B cell (primary cell): ENCODE measurements at regions not wholly inside any gene's neighbourhood (a gene's known extent, or its start where the extent isn't known, plus 50 kb on each side); places are given as distances from the start of the nearest gene placed in this dataset.

ENCODE experiments used
- ATAC-seq: fragments of 200-7000 bp; cut with Tn5 transposase; one replicate; pipeline ENCODE4 v1.10.0; 2021; ENCODE audit warnings: low read depth, mild to moderate bottlenecking, moderate number of reproducible peaks, moderate library complexity
- CTCF ChIA-PET: fragments of 350-600 bp; sonication (Branson Sonifier 250); formaldehyde crosslinking; loops from one replicate; lab custom pipeline; 2021; ENCODE audit warnings: antibody characterized with exemption, inconsistent platforms; lab: Charles Lee
- POLR2A ChIA-PET: fragments of 350-600 bp; sonication (Branson Sonifier 250); formaldehyde crosslinking; loops from one replicate; lab custom pipeline; 2021; ENCODE audit warnings: antibody characterized with exemption; lab: Charles Lee
- DNase-seq: peaks from one replicate; pipeline ENCODE4 v3.0.0; 2013
- H2AFZ ChIP-seq: 2 replicates; pipeline ENCODE4 v1.6.1; 2012; ENCODE audit warnings: mild to moderate bottlenecking, low read depth, low read length; ENCODE audit not compliant: insufficient read depth, poor library complexity, severe bottlenecking
- H3K27ac ChIP-seq, 2 donors: 1 replicate in 1 of 2; 2 replicates in 1 of 2; pipeline ENCODE4 v1.5.1; 2012 to 2013; ENCODE audit warnings: low read length in 2 of 2, mild to moderate bottlenecking in 2 of 2, moderate library complexity in 1 of 2
- H3K27me3 ChIP-seq, 4 experiments: fragments of 200-600 bp in 1 of 4; sonication (generic) in 1 of 4; replicated peaks in 1 of 4; 1 replicate in 2 of 4; 2 replicates in 2 of 4; pipeline versions ENCODE4 v1.6.1 to v1.7.0; 2013 to 2016; ENCODE audit warnings: low read length in 3 of 4, mild to moderate bottlenecking in 2 of 4, mixed read lengths in 1 of 4, moderate library complexity in 1 of 4; ENCODE audit not compliant: insufficient read depth in 4 of 4, control insufficient read depth in 3 of 4; ENCODE audit errors: control extremely low read depth in 1 of 4
- H3K36me3 ChIP-seq, 2 experiments: replicated peaks in 1 of 2; 1 replicate in 1 of 2; 2 replicates in 1 of 2; pipeline versions ENCODE4 v1.6.1 to v1.7.1; 2013; ENCODE audit warnings: low read length in 1 of 2; ENCODE audit not compliant: insufficient read depth in 2 of 2, control insufficient read depth in 1 of 2; ENCODE audit errors: control extremely low read depth in 1 of 2, extremely low read depth in 1 of 2
- H3K4me1 ChIP-seq, 2 donors: fragments of 200-600 bp in 1 of 2; sonication (generic) in 1 of 2; 1 replicate in 1 of 2; 2 replicates in 1 of 2; pipeline versions ENCODE4 v1.5.1 to v1.6.1; 2013 to 2017; ENCODE audit warnings: low read length in 2 of 2; ENCODE audit not compliant: control insufficient read depth in 2 of 2, insufficient read depth in 2 of 2
- H3K4me2 ChIP-seq: replicated peaks from 2 replicates; pipeline ENCODE3; 2012; ENCODE audit warnings: mild to moderate bottlenecking, low read depth, low read length; ENCODE audit not compliant: poor library complexity, severe bottlenecking
- H3K4me3 ChIP-seq, 5 experiments: fragments of 200-600 bp in 1 of 5; sonication (generic) in 1 of 5; 1 replicate in 3 of 5; 2 replicates in 2 of 5; pipeline versions ENCODE4 v1.5.1 to v1.7.0; 2011 to 2016; ENCODE audit warnings: low read length in 4 of 5, mild to moderate bottlenecking in 4 of 5, low read depth in 2 of 5, control low read depth in 1 of 5, moderate library complexity in 1 of 5; ENCODE audit not compliant: insufficient read depth in 1 of 5; ENCODE audit errors: control extremely low read depth in 1 of 5, extremely low read depth in 1 of 5
- H3K79me2 ChIP-seq: fragments of 200-600 bp; sonication (generic); one replicate; pipeline ENCODE4 v1.6.0; 2016; ENCODE audit warnings: low read length; ENCODE audit not compliant: control insufficient read depth, insufficient read depth
- H3K9ac ChIP-seq: fragments of 200-600 bp; sonication (generic); 2 replicates; pipeline ENCODE4 v1.6.1; 2017; ENCODE audit warnings: mild to moderate bottlenecking, low read length, moderate library complexity
- H3K9me3 ChIP-seq, 3 donors: one replicate each; pipeline versions ENCODE4 v1.6.1 to v1.7.1; 2013; ENCODE audit warnings: low read length in 2 of 3; ENCODE audit not compliant: control insufficient read depth in 2 of 3, insufficient read depth in 1 of 3; ENCODE audit errors: control extremely low read depth in 1 of 3
- H4K20me1 ChIP-seq: 2 replicates; pipeline ENCODE4 v1.6.0; 2012; ENCODE audit warnings: mild to moderate bottlenecking, low read length; ENCODE audit not compliant: insufficient read depth, control insufficient read depth, poor library complexity, severe bottlenecking
- H3K27ac Mint-ChIP-seq: one replicate; pipeline ENCODE4 v1.8.0; 2021; ENCODE audit warnings: mixed read lengths
- H3K27me3 Mint-ChIP-seq: one replicate; pipeline ENCODE4 v1.8.0; 2021; ENCODE audit warnings: mixed read lengths
- H3K4me1 Mint-ChIP-seq: one replicate; pipeline ENCODE4 v1.8.0; 2021; ENCODE audit warnings: mixed read lengths
- H3K4me3 Mint-ChIP-seq: one replicate; pipeline ENCODE4 v1.8.0; 2021; ENCODE audit warnings: mixed read lengths
- H3K9me3 Mint-ChIP-seq: one replicate; pipeline ENCODE4 v1.8.0; 2022; ENCODE audit warnings: mixed read lengths; ENCODE audit not compliant: insufficient read depth
- EZH2 ChIP-seq: IDR thresholded peaks from 2 replicates; pipeline ENCODE4 v1.6.1; 2012; ENCODE audit warnings: borderline replicate concordance, low read depth, mild to moderate bottlenecking, moderate library complexity, low read length; ENCODE audit not compliant: insufficient read depth, poor library complexity, severe bottlenecking
- WGBS: methylation state at CpG from one replicate; pipeline ENCODE4 v1.1.5; 2013; ENCODE audit warnings: missing lambda C conversion rate; ENCODE audit not compliant: insufficient coverage; 5-methylcytosine and 5-hydroxymethylcytosine counted together
- intact Hi-C: fragments of 100-400 bp; cut with micrococcal nuclease; formaldehyde crosslinking; loops from one replicate; pipeline ENCODE4 v1.10.0; 2022
- TF ChIP-seq, protein P1 (sequence below): fragments of 200-600 bp; IDR thresholded peaks from one replicate; pipeline ENCODE4 v1.8.0; 2022; ENCODE audit warnings: antibody characterized with exemption, mild to moderate bottlenecking

DNA sequence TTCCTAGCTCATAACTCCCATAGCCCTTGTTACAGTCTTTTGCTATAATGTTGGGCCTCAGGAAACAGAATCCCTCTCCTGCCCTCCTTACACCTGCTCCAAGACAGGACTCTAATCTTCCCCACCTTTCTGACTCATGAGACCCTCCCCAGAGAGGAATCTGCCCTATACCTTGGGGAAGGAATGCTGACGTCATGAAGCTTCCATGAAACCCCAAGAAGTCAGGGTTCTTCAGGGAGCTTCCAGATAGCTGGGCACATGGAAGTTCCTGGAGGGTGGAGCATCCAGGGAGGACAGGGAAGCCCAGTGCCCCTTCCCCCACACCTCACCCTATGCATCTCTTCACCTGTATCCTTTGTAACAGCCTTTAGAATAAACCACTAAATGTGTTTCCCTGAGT is 285.7 kb downstream of the SOX9 start:
- Mint-ChIP-seq H3K4me1 (peaks cover 12% of the 10 kb centered on the region), H3K27ac (no peak overlapping the region), H3K4me3 (no peak overlapping the region), H3K9me3 (no peaks in the 10 kb centered on the region), H3K27me3 (no peaks in the 10 kb centered on the region)
- intact Hi-C loops: no loop called here
- no peak overlapping the region for H3K9ac ChIP-seq
- H3K27me3 ChIP-seq: no peaks in the 10 kb centered on the region
- ChIA-PET POLR2A (no interaction called here), CTCF (no interaction called here)
- no peak for TF ChIP-seq EZH2
- TF ChIP-seq, protein P1, sequence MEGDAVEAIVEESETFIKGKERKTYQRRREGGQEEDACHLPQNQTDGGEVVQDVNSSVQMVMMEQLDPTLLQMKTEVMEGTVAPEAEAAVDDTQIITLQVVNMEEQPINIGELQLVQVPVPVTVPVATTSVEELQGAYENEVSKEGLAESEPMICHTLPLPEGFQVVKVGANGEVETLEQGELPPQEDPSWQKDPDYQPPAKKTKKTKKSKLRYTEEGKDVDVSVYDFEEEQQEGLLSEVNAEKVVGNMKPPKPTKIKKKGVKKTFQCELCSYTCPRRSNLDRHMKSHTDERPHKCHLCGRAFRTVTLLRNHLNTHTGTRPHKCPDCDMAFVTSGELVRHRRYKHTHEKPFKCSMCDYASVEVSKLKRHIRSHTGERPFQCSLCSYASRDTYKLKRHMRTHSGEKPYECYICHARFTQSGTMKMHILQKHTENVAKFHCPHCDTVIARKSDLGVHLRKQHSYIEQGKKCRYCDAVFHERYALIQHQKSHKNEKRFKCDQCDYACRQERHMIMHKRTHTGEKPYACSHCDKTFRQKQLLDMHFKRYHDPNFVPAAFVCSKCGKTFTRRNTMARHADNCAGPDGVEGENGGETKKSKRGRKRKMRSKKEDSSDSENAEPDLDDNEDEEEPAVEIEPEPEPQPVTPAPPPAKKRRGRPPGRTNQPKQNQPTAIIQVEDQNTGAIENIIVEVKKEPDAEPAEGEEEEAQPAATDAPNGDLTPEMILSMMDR: no peak
- DNase-seq (no peak), ATAC-seq (no peak)
- no peaks in the 10 kb centered on the region for H3K9me3 ChIP-seq
- peaks cover 0 to 4% of the 10 kb centered on the region in 2 donors for H3K4me1 ChIP-seq
- no peak overlapping the region for H2AFZ ChIP-seq
- H3K4me3 ChIP-seq: no peak overlapping the region
- no peaks in the 10 kb centered on the region for H4K20me1 ChIP-seq
- no peak overlapping the region for H3K4me2 ChIP-seq
- no peak overlapping the region for H3K27ac ChIP-seq
- no peaks in the 10 kb centered on the region for H3K36me3 ChIP-seq
- H3K79me2 ChIP-seq: no peaks in the 10 kb centered on the region
- WGBS: no CpG with 5 or more reads among the region's 1 CpG

DNA sequence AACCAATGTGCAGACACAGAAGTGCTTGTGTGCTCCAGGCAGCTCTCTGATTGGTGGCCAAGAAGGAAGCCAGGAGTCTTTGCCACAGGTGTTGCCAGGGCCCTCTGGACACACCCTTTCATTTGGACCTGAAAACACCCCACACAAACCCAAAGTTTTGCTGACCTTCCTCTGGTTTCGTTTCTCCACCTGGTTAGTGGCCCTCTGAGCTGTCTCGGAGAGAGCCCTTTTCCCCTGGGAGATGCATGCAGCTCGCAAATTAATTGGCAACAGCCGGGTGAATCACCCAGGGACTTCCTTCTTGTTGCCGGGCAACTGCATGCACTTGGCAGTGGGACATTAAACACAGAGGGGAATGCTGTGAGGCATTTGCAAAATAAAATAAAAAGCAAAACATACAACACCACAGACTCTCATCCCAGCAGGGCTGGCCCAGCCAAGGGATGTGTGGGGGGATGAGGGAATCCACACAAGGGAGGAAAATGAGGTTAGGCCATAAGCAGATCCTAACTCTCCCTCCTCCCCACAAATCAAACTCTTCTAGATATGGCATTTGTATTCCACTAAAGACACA is 286.6 kb downstream of the SOX9 start:
- no peak overlapping the region for H3K4me3 ChIP-seq
- DNase-seq (peak; percentile 33), ATAC-seq (peak; percentile 82)
- TF ChIP-seq, protein P1: no peak
- no peak for TF ChIP-seq EZH2
- H3K27me3 ChIP-seq: no peaks in the 10 kb centered on the region
- H3K4me1 ChIP-seq: peaks cover 0 to 4% of the 10 kb centered on the region in 2 donors
- no peak overlapping the region for H3K9ac ChIP-seq
- H3K27ac ChIP-seq: no peak overlapping the region
- H3K79me2 ChIP-seq: no peaks in the 10 kb centered on the region
- ChIA-PET POLR2A (no interaction called here), CTCF (no interaction called here)
- H3K27ac Mint-ChIP-seq: peak overlapping the region; percentile 54
- H3K4me2 ChIP-seq: no peak overlapping the region
- no peaks in the 10 kb centered on the region for H3K36me3 ChIP-seq
- H3K9me3 Mint-ChIP-seq: no peaks in the 10 kb centered on the region
- H2AFZ ChIP-seq: no peak overlapping the region
- H3K4me1 Mint-ChIP-seq: peaks cover 12% of the 10 kb centered on the region
- peak overlapping the region; percentile 13 for H3K4me3 Mint-ChIP-seq
- intact Hi-C loops: no loop called here
- no peaks in the 10 kb centered on the region for H3K27me3 Mint-ChIP-seq
- H4K20me1 ChIP-seq: no peaks in the 10 kb centered on the region
- H3K9me3 ChIP-seq: no peaks in the 10 kb centered on the region
- WGBS: 16% methylated on average over 4 of the region's 5 CpGs
